Lower lobe of right lung (tissue), 2 donors: ENCODE measurements at regions not wholly inside any gene's neighbourhood (a gene's known extent, or its start where the extent isn't known, plus 50 kb on each side); places are given as distances from the start of the nearest gene placed in this dataset.

Source experiments
- ATAC-seq, 2 donors: fragments of 200-7000 bp; cut with Tn5 transposase; one replicate each; pipeline ENCODE4 v1.9.1; 2020 to 2022; ENCODE audit warnings: mild to moderate bottlenecking in 2 of 2, moderate library complexity in 2 of 2
- DNase-seq: peaks from one replicate; pipeline ENCODE4 v3.0.0-alpha.2; 2020
- H3K27ac ChIP-seq: fragments of 200-600 bp; one replicate; pipeline ENCODE4 v1.8.0; 2022
- H3K27me3 ChIP-seq: fragments of 200-600 bp; one replicate; pipeline ENCODE4 v1.8.0; 2022; ENCODE audit warnings: low read depth
- H3K36me3 ChIP-seq: fragments of 200-600 bp; one replicate; pipeline ENCODE4 v1.8.0; 2022; ENCODE audit warnings: mild to moderate bottlenecking
- H3K4me1 ChIP-seq: fragments of 200-600 bp; one replicate; pipeline ENCODE4 v1.8.0; 2022
- H3K4me3 ChIP-seq: fragments of 200-600 bp; one replicate; pipeline ENCODE4 v1.8.0; 2022; ENCODE audit warnings: mild to moderate bottlenecking
- H3K9me3 ChIP-seq: fragments of 200-600 bp; one replicate; pipeline ENCODE4 v1.8.0; 2022
- CTCF ChIP-seq: fragments of 200-600 bp; IDR thresholded peaks from one replicate; pipeline ENCODE4 v1.8.0; 2022; ENCODE audit warnings: antibody characterized with exemption, mild to moderate bottlenecking
- intact Hi-C: fragments of 100-400 bp; cut with DNase I; formaldehyde crosslinking; loops from one replicate; pipeline ENCODE4 v1.11.0; 2022
- donor health status: DM: no; HTN: yes; CAD: no; lungs with severe emphysema.

GRCh38 chr6:128724738-128725137 is 158.2 kb upstream of the LAMA2 start:
- Histone ChIP-seq H3K4me3 (no peak overlapping the region), H3K27ac (no peak overlapping the region), H3K36me3 (no peaks in the 10 kb centered on the region), H3K4me1 (no peaks in the 10 kb centered on the region), H3K9me3 (no peaks in the 10 kb centered on the region), H3K27me3 (no peaks in the 10 kb centered on the region)
- TF ChIP-seq CTCF, result no peak
- ATAC-seq (no peak), DNase-seq (no peak)
- intact Hi-C loops, result no loop called here

- DNase-seq (no peak), ATAC-seq (no peak)
- no peak overlapping the region for H3K27ac ChIP-seq
- H3K27me3 ChIP-seq, result no peaks in the 10 kb centered on the region
- no peak for TF ChIP-seq CTCF
- H3K4me1 ChIP-seq, result no peaks in the 10 kb centered on the region
- H3K36me3 ChIP-seq, result no peaks in the 10 kb centered on the region
- no peaks in the 10 kb centered on the region for H3K9me3 ChIP-seq
- H3K4me3 ChIP-seq, result no peak overlapping the region
- intact Hi-C loops, result no loop called here
These were observed 159.3 kb upstream of the LAMA2 start for GRCh38 chr6:128723667-128724066.

- no peak for TF ChIP-seq CTCF
- Histone ChIP-seq H3K4me1 (no peaks in the 10 kb centered on the region), H3K4me3 (no peak overlapping the region), H3K9me3 (no peaks in the 10 kb centered on the region), H3K27ac (no peak overlapping the region), H3K27me3 (no peaks in the 10 kb centered on the region), H3K36me3 (no peaks in the 10 kb centered on the region)
- DNase-seq (no peak), ATAC-seq (no peak)
- intact Hi-C loops, result no loop called here
These were observed 162.0 kb upstream of the LAMA2 start for GRCh38 chr6:128720891-128721290.

- no peak overlapping the region for H3K27ac ChIP-seq
- ATAC-seq (no peak), DNase-seq (no peak)
- no peaks in the 10 kb centered on the region for H3K27me3 ChIP-seq
- no peaks in the 10 kb centered on the region for H3K4me1 ChIP-seq
- TF ChIP-seq CTCF, result no peak
- no peaks in the 10 kb centered on the region for H3K36me3 ChIP-seq
- intact Hi-C loops, result no loop called here
- no peaks in the 10 kb centered on the region for H3K9me3 ChIP-seq
- no peak overlapping the region for H3K4me3 ChIP-seq
These were observed 163.2 kb upstream of the LAMA2 start for GRCh38 chr6:128719786-128720185.

GRCh38 chr6:128713461-128713860 is 169.5 kb upstream of the LAMA2 start:
- DNase-seq (no peak), ATAC-seq (no peak)
- no peaks in the 10 kb centered on the region for H3K27me3 ChIP-seq
- H3K9me3 ChIP-seq, result no peaks in the 10 kb centered on the region
- H3K4me1 ChIP-seq, result no peaks in the 10 kb centered on the region
- H3K36me3 ChIP-seq, result no peaks in the 10 kb centered on the region
- H3K27ac ChIP-seq, result no peak overlapping the region
- intact Hi-C loops, result no loop called here
- no peak for TF ChIP-seq CTCF
- no peak overlapping the region for H3K4me3 ChIP-seq

GRCh38 chr6:128712898-128713297 is 170.0 kb upstream of the LAMA2 start:
- Histone ChIP-seq H3K27me3 (no peaks in the 10 kb centered on the region), H3K4me1 (no peaks in the 10 kb centered on the region), H3K27ac (no peak overlapping the region), H3K36me3 (no peaks in the 10 kb centered on the region), H3K9me3 (no peaks in the 10 kb centered on the region), H3K4me3 (no peak overlapping the region)
- ATAC-seq (no peak), DNase-seq (no peak)
- intact Hi-C loops, result no loop called here
- no peak for TF ChIP-seq CTCF
